CD4-positive, alpha-beta T cell treated with Interleukin-12 subunit alpha and Interleukin-12 subunit beta, for 1 hour (primary cell): ENCODE measurements at regions not wholly inside any gene's neighbourhood (a gene's known extent, or its start where the extent isn't known, plus 50 kb on each side); places are given as distances from the start of the nearest gene placed in this dataset.
A peak's percentile ranks its signal among the peaks of the same experiment; 100 is the strongest.
"Not testable (repeated sequence)": the region's sequence is repeated elsewhere in the genome, so short reads cannot be mapped to it uniquely, and the experiment has no call there.

Experiments
- DNase-seq: peaks from one replicate; pipeline ENCODE4 v3.0.0-alpha.2; 2020

- no peak for DNase-seq
Observed at GRCh38 chr1:94362466-94363058, 55.6 kb upstream of the ABCD3 start.

- no peak for DNase-seq
Observed at GRCh38 chr1:94358630-94359599, 59.3 kb upstream of the ABCD3 start.

DNA sequence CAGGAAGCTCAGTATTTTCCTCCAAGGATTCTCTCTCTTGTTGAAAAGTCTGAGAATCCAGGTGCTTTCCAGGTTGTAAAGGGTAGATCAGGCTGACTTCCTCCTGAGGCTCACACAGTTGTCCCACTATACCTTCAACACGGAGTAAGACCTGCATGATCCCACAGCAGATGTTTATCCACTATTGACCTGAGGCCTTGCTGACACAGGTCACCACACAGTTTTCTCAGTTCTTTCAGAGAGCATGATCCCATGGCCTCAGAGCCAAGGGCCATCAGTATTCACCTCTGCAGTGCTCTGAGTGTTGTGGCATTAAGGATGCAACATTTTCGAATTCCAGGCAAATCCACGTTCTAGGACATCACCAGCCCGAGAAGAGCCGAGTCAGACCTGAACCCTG, 60.5 kb upstream of the ABCD3 start:
- no peak for DNase-seq

DNA sequence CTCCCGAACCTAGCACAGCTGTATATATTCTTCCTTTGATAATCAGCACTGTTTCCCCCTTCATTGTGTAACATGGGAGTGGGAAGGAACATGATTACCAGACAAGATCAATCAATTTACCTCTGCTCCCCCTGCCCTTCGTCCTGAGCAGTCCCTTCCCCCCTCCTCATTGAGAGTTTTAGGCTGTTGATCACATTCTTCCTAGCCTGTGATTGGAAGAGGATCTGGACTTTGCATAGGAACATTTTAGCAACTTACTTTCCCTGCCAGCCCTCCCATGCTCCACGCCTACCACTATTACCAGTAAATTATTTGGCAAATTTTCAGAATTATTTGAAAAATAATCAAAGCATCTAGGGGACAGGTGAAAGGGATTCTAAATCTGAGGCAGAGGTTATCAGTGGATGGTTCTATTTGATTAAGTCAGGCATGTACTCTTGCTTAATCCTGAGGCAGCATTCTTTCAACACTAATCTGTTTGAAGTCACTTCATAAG, 62.7 kb upstream of the ABCD3 start:
- no peak for DNase-seq

GRCh38 chr1:94351481-94351880, 66.7 kb upstream of the ABCD3 start:
- DNase-seq, result no peak

- DNase-seq, result no peak
Observed at GRCh38 chr1:94350350-94350924, 67.8 kb upstream of the ABCD3 start.

GRCh38 chr1:94349853-94350252, 68.3 kb upstream of the ABCD3 start:
- DNase-seq, result no peak

- not testable (repeated sequence) for DNase-seq
Observed at GRCh38 chr1:94348386-94348785, 69.8 kb upstream of the ABCD3 start.

- DNase-seq, result no peak
Observed at GRCh38 chr1:94345148-94345721, 73.0 kb upstream of the ABCD3 start.

DNA sequence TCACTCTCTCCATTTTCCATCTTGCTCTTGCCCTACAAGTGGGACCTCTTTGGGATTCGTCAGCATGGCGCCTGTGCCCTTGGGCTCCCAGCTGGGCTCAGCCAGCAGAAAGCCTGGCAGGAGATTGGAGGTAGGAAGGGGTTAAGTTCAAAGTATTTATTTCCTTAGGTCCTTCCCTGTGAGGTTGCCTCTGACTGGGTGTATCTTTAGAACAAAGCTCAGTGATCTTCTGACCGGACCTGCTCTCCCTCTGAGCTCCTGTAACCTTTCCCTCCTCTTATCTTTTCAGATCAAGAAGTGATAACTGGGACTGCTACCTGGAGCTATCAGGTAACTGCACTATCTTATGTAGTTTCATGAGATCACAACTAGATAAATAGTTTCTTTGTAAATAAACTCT, 75.8 kb upstream of the ABCD3 start:
- no peak for DNase-seq

- no peak for DNase-seq
Observed at GRCh38 chr1:94339206-94339927, 78.8 kb upstream of the ABCD3 start.

DNA sequence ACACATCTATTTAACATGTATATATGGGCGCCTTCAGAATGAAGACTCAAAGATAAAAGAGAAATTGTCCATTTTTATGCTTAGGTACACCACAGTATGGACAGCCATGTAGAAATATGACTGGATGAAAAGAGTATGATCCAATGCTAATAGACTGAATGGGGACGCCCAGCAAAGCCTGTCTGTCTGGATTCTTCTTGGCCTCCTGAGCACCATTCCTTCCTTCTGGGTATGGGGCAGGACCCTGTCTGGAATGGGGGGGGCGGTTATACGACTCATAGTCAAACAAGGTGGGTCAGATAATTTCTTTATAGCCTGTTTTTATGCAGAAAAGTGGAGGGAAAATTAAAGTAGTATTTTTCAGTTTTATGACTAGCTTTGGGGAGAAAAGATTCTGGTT, 81.2 kb upstream of the ABCD3 start:
- DNase-seq, result no peak

DNA sequence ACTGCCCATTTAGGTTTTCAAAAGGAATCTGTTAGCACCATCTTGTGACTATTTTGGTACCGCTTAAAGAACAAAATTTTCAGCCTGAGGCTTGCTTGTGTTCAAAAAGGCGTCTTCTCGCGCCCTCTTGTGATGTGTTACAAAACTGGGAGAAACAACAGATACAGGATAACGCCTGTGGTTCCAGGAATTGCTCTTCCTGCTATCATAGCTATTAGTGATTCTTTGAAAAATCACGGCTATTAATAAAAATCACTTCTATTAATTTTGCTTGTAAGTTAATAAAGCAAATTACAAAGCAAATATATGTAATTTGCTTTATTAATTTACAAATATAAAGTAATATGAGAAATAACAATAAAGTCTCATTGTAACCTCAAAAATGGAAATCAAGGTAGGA, 82.2 kb upstream of the ABCD3 start:
- DNase-seq, result peak; percentile 15

- no peak for DNase-seq
Observed at GRCh38 chr1:94335447-94335846, 82.7 kb upstream of the ABCD3 start.

DNA sequence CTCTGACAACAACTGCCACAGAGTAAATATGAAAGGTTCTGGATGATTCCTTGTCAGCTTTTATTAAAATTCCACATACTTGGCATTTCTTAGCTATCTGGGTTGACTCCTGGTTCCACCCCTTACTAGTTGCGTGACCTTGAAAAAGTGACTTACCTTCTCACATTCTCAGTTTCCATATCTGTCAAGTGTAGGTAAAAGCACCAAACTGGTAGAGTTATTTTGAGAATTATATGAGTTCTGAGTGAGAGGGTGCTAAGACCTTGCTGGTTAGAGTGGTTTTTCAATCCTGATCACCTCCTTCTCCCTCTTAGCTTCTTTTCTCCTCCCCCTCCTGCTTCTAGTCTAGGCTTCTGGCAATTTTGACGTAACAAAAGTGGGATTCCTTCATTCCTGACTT, 83.4 kb upstream of the ABCD3 start:
- no peak for DNase-seq

DNA sequence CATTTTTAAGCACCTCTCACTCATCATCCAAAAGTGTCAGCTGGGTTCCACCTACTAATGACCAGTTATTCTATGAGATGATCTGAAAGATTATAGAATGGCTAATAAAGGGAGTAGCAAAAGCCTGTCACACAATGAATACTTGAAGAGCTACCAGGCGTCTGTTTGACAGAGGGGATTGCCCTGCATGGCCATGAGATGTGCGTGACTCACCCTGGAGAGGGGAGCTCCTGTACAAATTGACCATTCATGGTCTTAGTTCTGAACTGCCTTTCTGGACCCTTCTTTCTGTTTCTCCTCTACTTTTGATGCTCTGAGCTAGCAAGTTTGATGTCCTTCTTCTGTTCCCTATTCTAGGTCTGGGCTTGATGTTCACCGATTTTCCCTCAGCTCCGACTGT, 85.2 kb upstream of the ABCD3 start:
- DNase-seq, result no peak

DNA sequence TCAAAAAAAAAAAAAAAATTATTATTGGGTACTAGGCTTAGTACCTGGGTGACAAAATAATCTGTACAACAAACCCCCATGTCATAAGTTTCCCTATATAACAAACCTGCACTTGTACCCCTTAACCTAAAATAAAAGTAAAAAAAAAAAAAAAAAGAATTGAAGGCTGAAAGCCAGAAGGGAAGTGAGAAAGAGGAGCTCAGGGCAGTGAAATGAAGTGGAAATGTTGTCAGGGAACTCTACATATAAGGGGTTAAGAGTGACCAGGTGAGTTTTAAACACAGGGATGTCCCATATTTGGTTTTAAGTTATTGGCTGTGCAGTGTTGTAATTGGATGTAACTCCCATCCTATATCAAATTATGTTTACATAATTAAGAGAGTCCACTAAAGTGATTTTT, 85.7 kb upstream of the ABCD3 start:
- DNase-seq, result no peak

DNA sequence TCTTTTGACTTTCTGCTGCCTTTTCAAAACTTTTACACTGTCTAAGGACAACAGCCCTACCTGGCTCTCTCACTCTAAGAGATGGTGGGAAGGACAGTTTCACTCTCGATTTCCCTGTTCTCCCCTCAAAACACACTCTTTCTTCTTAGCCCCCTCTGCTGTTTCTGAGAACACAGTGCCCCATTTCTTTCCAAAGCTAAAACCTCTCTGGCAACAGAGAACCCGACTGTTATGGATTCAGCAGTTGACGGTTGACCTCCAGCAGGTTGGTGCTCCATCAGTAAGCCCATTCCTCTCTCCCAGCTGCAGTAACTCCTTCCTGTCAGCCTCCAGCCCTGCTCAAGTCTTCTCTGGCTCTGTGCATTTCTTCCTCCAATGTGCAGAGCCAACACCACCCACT, 88.2 kb upstream of the ABCD3 start:
- no peak for DNase-seq

DNA sequence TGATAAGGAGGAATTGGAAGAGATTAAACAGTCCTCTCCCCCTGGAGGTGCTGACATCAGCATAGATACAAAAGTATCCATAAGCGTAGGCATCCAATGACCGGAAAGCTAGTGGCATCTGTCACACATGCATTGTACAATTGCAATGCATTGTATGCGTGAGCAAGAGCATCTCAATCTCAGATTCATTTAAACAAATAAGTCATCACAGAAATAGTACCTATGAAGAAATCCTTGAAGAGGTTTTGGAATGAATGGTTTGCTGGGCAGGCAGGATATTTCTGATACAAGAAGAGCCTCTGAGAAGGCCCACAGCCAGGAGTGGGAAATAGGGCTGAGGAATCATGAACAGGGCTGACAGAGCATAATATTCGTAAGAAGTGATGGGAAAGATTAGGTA, 88.9 kb upstream of the ABCD3 start:
- DNase-seq, result no peak

DNA sequence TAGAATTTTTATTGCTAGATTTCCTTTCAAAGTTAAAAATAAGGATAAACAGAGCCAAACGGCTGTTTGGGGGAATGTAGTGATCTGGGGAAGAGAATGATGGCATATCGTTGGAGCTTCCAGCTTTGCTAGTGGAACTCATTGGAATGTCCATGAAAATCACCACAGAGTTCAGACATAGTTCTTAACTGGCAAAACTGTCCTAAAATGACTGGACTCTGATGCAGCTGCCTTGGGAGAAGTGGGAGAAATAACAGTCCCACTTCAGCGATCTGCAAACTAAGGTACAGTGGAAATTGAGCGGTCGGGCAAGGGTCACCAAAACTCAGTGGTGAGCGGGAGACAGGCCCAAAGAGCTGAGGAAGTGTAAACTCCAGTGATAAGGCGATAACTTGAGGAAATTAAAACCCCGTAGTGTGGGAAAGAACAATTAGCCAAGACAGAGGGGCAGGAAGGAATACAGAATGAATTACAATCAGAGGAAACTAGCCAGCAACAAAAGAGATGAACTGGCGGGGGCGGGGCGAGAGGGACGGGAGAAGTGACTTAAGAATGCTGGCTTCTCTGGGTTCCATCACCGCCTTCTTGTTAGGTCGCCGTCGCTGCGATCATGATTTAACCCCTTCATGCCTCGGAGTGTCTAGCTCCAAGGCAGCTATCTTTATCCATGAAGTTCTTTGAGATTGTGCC, 89.8 kb upstream of the ARHGAP29 start:
- no peak for DNase-seq

DNA sequence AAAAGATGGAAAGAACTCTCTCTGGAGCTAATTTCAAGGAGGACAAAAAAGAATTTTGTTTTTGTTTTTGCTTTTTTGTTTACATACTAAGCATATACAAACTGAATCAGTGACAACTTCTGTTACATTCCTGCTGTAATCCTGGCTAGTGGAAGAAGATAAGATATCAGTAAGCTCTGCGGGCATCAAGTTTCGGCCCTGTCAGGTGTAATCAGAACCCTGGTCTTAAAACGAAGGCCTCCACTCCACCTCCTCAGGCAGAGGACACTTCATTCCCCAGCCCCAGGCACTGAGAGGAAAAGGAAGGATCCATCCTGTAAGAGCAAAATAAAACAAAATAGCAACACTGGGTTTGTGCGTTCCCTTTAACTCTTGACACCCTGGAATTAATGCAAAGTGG, 88.9 kb upstream of the ARHGAP29 start:
- no peak for DNase-seq
